Nephron (organoid): ENCODE measurements at regions not wholly inside any gene's neighbourhood (a gene's known extent, or its start where the extent isn't known, plus 50 kb on each side); places are given as distances from the start of the nearest gene placed in this dataset.
A peak's percentile ranks its signal among the peaks of the same experiment; 100 is the strongest.

Experiments used
- H3K27ac Mint-ChIP-seq, 3 experiments: 2 replicates each; pipeline ENCODE4 v1.8.0; 2020; ENCODE audit warnings: mixed read lengths in 3 of 3, mild to moderate bottlenecking in 2 of 3, moderate library complexity in 1 of 3
- H3K27me3 Mint-ChIP-seq: 2 replicates; pipeline ENCODE4 v1.8.0; 2021; ENCODE audit warnings: low read depth, mild to moderate bottlenecking, moderate library complexity, mixed read lengths
- H3K36me3 Mint-ChIP-seq: 2 replicates; pipeline ENCODE4 v1.8.0; 2020; ENCODE audit warnings: low read depth, mixed read lengths
- H3K4me1 Mint-ChIP-seq: 2 replicates; pipeline ENCODE4 v1.8.0; 2020; ENCODE audit warnings: mixed read lengths
- H3K4me3 Mint-ChIP-seq, 3 experiments: 2 replicates each; pipeline ENCODE4 v1.8.0; 2020; ENCODE audit warnings: mild to moderate bottlenecking in 3 of 3, mixed read lengths in 3 of 3, moderate library complexity in 2 of 3
- H3K9me3 Mint-ChIP-seq: 2 replicates; pipeline ENCODE4 v1.8.0; 2020; ENCODE audit warnings: mixed read lengths
- TF ChIP-seq, protein P1 (sequence below), 3 experiments: fragments of 200-600 bp; sonication (generic); IDR thresholded peaks; one replicate each; pipeline ENCODE4 v1.5.0; 2021; ENCODE audit warnings: antibody characterized with exemption in 3 of 3; ENCODE audit not compliant: unreplicated experiment in 3 of 3

DNA sequence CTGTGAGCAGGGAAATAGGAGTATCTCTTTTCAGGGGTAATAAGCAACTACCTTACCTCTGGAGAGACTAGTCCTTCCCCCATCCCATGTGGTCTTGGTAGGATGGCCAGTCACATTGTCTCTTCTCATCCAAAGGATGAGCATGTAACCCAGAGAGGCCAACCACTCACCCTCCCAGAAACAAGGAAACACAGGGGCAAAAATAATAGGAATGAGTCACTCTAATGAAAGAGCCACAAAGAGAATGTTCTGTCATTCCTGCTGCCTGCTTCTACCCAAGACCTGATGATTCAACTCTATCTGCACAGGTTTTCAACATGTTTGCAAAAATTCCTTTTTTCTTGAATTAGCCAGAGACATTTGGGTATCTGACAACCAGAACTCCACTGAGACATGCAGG, 99.3 kb upstream of the NFE2L3 start:
- no peak overlapping the region for H3K4me3 Mint-ChIP-seq
- no peaks in the 10 kb centered on the region for H3K27me3 Mint-ChIP-seq
- H3K36me3 Mint-ChIP-seq, result no peaks in the 10 kb centered on the region
- H3K9me3 Mint-ChIP-seq, result peaks cover 10% of the 10 kb centered on the region
- no peak overlapping the region for H3K27ac Mint-ChIP-seq
- TF ChIP-seq, protein P1, sequence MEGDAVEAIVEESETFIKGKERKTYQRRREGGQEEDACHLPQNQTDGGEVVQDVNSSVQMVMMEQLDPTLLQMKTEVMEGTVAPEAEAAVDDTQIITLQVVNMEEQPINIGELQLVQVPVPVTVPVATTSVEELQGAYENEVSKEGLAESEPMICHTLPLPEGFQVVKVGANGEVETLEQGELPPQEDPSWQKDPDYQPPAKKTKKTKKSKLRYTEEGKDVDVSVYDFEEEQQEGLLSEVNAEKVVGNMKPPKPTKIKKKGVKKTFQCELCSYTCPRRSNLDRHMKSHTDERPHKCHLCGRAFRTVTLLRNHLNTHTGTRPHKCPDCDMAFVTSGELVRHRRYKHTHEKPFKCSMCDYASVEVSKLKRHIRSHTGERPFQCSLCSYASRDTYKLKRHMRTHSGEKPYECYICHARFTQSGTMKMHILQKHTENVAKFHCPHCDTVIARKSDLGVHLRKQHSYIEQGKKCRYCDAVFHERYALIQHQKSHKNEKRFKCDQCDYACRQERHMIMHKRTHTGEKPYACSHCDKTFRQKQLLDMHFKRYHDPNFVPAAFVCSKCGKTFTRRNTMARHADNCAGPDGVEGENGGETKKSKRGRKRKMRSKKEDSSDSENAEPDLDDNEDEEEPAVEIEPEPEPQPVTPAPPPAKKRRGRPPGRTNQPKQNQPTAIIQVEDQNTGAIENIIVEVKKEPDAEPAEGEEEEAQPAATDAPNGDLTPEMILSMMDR (IDR thresholded peaks at IDR 0.05; ENCODE audit: unreplicated experiment in 3 of 3), result no peak
- H3K4me1 Mint-ChIP-seq, result no peaks in the 10 kb centered on the region

DNA sequence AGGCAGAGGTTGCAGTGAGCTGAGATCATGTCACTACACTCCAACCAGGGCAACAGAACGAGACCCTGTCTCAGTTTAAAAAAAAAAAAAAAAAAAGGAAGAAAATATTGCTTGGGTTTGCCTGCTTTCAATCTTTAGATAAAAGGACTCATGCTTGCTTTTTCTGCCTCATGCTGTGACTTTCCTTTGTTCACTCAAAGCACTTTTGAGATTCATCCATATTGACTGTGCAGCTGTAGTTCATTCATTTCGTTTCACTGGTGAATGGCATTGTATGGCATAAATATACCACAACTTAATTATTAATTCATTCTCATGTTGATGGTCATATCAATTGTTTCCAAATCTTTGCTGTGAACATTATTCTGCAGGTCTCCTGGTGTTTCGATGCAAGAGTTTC, 97.6 kb upstream of the NFE2L3 start:
- H3K36me3 Mint-ChIP-seq, result no peaks in the 10 kb centered on the region
- peaks cover 10% of the 10 kb centered on the region for H3K9me3 Mint-ChIP-seq
- no peak overlapping the region for H3K4me3 Mint-ChIP-seq
- no peaks in the 10 kb centered on the region for H3K4me1 Mint-ChIP-seq
- TF ChIP-seq, protein P1 (IDR thresholded peaks at IDR 0.05; ENCODE audit: unreplicated experiment in 3 of 3), result no peak
- H3K27me3 Mint-ChIP-seq, result no peaks in the 10 kb centered on the region
- no peak overlapping the region for H3K27ac Mint-ChIP-seq

DNA sequence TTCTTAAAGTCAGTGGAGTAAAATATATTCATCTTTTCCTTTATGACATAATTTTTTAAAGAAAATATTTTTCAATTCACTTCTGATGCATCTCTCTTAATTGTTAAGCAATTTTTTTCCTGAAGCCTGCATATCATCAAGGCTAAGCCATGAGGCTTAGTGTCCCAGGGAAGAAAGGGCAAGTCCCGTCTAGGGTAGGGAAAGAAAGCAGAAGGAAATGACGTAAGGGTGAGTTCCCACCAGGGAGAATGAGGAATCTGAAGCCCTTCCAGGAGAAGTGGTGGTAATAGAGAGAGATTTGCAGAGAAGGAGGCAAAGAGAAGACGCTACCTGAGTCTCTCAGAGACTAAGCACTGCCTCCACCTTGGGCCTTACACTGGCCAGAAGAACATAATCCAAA, 96.8 kb upstream of the NFE2L3 start:
- Mint-ChIP-seq H3K27me3 (no peaks in the 10 kb centered on the region), H3K4me3 (no peak overlapping the region), H3K4me1 (no peaks in the 10 kb centered on the region), H3K27ac (no peak overlapping the region), H3K36me3 (no peaks in the 10 kb centered on the region), H3K9me3 (peaks cover 10% of the 10 kb centered on the region)
- TF ChIP-seq, protein P1 (IDR thresholded peaks at IDR 0.05; ENCODE audit: unreplicated experiment in 3 of 3), result no peak

DNA sequence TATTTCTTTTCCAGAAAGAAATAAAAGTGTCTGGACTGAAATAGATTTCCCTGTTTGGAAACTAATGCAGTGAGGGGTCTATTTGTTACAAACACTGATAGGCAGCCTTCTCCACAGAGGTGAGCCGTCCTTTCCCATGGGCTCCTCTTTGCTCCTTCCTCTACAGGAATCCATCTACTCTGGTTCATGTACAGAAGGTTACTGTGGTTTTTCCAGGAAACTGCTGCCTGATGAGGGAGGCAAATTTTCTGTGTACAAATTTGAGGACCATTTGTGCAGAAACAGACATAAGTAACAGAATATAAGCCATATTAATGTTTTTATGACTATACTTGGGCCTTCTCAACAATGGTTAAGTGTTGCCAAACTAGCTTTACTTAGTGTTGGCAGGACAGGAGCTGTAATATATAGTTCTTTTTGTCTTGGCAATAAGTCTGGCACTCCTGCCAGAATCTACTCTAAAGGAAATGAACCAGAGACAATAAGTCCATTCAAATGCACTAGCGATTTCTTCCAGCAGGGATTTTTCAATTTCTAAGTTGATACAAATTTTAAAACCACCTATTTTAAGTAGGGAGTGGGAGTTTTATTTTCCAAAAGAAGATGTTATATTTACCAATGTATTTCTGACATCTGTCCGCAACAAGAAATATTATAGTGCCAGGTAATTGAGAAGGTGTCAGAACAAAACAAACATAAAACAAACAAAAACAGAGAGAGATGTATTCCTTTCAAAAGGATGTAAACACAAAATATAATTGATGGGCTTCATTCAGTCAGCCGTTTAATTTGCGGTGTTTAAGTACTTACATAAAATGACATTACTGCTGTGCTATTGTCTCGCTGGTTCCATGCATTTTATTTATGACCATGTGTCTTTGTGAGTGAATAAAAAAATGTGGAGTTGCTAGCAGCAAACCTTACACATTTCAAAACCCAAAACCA, 91.0 kb upstream of the NFE2L3 start:
- H3K27me3 Mint-ChIP-seq, result peaks cover 3% of the 10 kb centered on the region

DNA sequence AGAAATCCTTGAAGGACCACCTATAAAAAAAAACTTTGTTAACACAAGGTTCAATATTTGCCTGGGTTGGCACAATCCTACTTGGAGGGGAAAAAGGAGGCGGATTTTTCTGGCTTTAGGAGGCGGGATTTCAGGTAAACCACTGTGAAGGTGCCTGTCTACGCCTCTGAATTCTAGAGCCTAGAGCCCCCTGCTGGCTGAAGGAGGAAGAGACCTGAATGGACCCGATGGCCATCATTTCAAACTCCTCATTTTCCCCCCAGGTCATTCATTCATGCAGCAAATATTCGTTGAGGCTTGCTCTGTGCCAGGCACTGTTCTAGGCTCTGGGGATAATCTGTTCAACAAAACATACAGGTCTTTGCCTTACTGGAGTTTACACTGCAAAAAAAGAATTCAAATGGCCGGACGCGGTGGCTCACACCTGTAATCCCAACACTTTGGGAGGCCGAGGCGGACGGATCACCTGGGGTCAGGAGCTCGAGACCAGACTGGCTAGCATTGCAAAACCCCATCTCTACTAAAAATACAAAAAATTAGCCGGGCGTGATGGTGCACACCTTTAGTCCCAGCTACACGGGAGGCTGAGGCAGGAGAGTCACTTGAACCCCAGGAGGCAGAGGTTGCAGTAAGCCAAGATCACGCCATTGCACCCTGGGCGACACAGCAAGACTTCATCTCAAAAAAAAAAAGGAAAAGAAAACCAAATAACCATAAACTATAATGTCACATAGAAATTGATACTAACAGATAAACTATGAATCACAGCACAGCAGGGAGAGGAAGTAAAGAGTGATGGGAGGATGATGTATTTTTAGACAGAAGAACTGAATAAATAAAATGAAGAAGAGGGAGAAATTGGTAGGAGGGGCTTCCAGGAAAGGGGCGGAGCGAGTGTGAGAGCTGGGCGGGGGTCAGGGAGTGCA, 90.1 kb upstream of the NFE2L3 start:
- Mint-ChIP-seq H3K27me3 (peaks cover 6% of the 10 kb centered on the region), H3K9me3 (no peaks in the 10 kb centered on the region), H3K4me1 (peaks cover 12% of the 10 kb centered on the region), H3K4me3 (no peak overlapping the region), H3K36me3 (no peaks in the 10 kb centered on the region), H3K27ac (no peak overlapping the region)
- TF ChIP-seq, protein P1 (IDR thresholded peaks at IDR 0.05; ENCODE audit: unreplicated experiment in 3 of 3), result peak; percentile 71 to 77 (median 74)

More for the DNA sequence above, 91.0 kb upstream of the NFE2L3 start:
- Mint-ChIP-seq H3K4me3 (no peak overlapping the region), H3K27ac (peak overlapping the region in 2 of 3 experiments; percentile 51 to 68), H3K4me1 (peaks cover 12% of the 10 kb centered on the region), H3K36me3 (no peaks in the 10 kb centered on the region), H3K9me3 (no peaks in the 10 kb centered on the region)
- TF ChIP-seq, protein P1 (IDR thresholded peaks at IDR 0.05; ENCODE audit: unreplicated experiment in 3 of 3), result no peak
